ENCODE measurements at regions not wholly inside any gene's neighbourhood (a gene's known extent, or its start where the extent isn't known, plus 50 kb on each side); places are given as distances from the start of the nearest gene placed in this dataset.

- no peaks in the 10 kb centered on the region for H3K9me3 ChIP-seq (ENCODE audit: control insufficient read depth in 1 of 2, low read length in 2 of 2)
- H3K9ac ChIP-seq (ENCODE audit: low read depth in 1 of 2, low read length in 2 of 2) = peak overlapping the region in 1 of 2 donors; percentile 3
- no peak overlapping the region for H3K4me3 ChIP-seq (ENCODE audit: low read depth in 1 of 2, low read length in 2 of 2)
- no peak overlapping the region for H3K27ac ChIP-seq (ENCODE audit: low read depth, low read length)
- peaks cover 14 to 55% of the 10 kb centered on the region in 2 donors for H3K4me1 ChIP-seq (ENCODE audit: control insufficient read depth in 1 of 2, insufficient read depth in 2 of 2, low read length in 2 of 2)
- H3K36me3 ChIP-seq (ENCODE audit: control insufficient read depth in 1 of 2, insufficient read depth in 2 of 2, low read length in 2 of 2) = no peaks in the 10 kb centered on the region
- no peaks in the 10 kb centered on the region for H3K27me3 ChIP-seq (ENCODE audit: control insufficient read depth in 1 of 2, insufficient read depth in 2 of 2, low read length in 2 of 2)
Measured at GRCh38 chr21:38918607-38919346, 113.0 kb downstream of the ETS2 start.

GRCh38 chr21:38917043-38917774, 111.5 kb downstream of the ETS2 start:
- no peak overlapping the region for H3K9ac ChIP-seq (ENCODE audit: low read depth in 1 of 2, low read length in 2 of 2)
- H3K27ac ChIP-seq (ENCODE audit: low read depth, low read length) = no peak overlapping the region
- H3K36me3 ChIP-seq (ENCODE audit: control insufficient read depth in 1 of 2, insufficient read depth in 2 of 2, low read length in 2 of 2) = no peaks in the 10 kb centered on the region
- H3K4me3 ChIP-seq (ENCODE audit: low read depth in 1 of 2, low read length in 2 of 2) = no peak overlapping the region
- H3K27me3 ChIP-seq (ENCODE audit: control insufficient read depth in 1 of 2, insufficient read depth in 2 of 2, low read length in 2 of 2) = no peaks in the 10 kb centered on the region
- H3K4me1 ChIP-seq (ENCODE audit: control insufficient read depth in 1 of 2, insufficient read depth in 2 of 2, low read length in 2 of 2) = peaks cover 26 to 62% of the 10 kb centered on the region in 2 donors
- H3K9me3 ChIP-seq (ENCODE audit: control insufficient read depth in 1 of 2, low read length in 2 of 2) = no peaks in the 10 kb centered on the region

DNA sequence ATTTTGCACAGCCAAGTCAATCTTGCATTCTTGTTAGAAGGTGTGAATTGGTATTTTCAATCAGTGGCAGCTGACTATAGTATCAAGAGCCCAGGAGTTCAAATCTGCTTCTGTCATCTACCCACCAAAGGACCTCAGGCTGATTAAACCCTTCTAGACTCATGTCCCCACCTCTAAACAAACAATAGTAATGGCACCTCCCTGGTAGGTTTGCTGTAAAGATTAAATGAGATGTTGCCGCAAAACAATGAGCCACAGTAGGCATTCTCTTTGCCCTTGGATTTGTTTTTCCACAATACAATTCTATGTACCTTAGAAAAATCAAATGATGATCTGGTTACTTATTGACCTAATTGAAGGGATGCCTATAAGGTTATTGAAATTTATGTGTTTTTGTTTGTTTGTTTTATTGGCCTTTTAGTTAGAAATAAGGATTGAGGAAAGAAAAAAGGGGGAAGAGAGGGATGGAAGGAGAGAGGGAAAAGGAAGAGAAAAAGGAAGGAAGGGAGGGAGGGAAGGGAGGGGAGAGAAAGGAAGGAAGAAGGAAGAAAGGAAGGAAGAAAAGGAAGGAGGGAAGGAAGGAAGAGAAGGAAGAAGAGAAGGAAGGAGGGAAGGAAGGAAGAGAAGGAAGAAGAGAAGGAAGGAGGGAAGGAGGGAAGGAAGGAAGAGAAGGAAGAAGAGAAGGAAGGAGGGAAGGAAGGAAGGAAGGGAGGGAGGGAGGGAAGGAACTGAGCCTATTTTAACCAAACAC, 110.7 kb downstream of the ETS2 start:
- H3K36me3 ChIP-seq (ENCODE audit: control insufficient read depth in 1 of 2, insufficient read depth in 2 of 2, low read length in 2 of 2) = no peaks in the 10 kb centered on the region
- peaks cover 35 to 65% of the 10 kb centered on the region in 2 donors for H3K4me1 ChIP-seq (ENCODE audit: control insufficient read depth in 1 of 2, insufficient read depth in 2 of 2, low read length in 2 of 2)
- no peak overlapping the region for H3K4me3 ChIP-seq (ENCODE audit: low read depth in 1 of 2, low read length in 2 of 2)
- no peak overlapping the region for H3K27ac ChIP-seq (ENCODE audit: low read depth, low read length)
- no peak overlapping the region for H3K9ac ChIP-seq (ENCODE audit: low read depth in 1 of 2, low read length in 2 of 2)
- no peaks in the 10 kb centered on the region for H3K9me3 ChIP-seq (ENCODE audit: control insufficient read depth in 1 of 2, low read length in 2 of 2)
- no peaks in the 10 kb centered on the region for H3K27me3 ChIP-seq (ENCODE audit: control insufficient read depth in 1 of 2, insufficient read depth in 2 of 2, low read length in 2 of 2)

GRCh38 chr21:38915546-38915945, 109.8 kb downstream of the ETS2 start:
- no peaks in the 10 kb centered on the region for H3K9me3 ChIP-seq (ENCODE audit: control insufficient read depth in 1 of 2, low read length in 2 of 2)
- no peaks in the 10 kb centered on the region for H3K27me3 ChIP-seq (ENCODE audit: control insufficient read depth in 1 of 2, insufficient read depth in 2 of 2, low read length in 2 of 2)
- no peak overlapping the region for H3K9ac ChIP-seq (ENCODE audit: low read depth in 1 of 2, low read length in 2 of 2)
- H3K27ac ChIP-seq (ENCODE audit: low read depth, low read length) = peak overlapping the region; percentile 13
- no peaks in the 10 kb centered on the region for H3K36me3 ChIP-seq (ENCODE audit: control insufficient read depth in 1 of 2, insufficient read depth in 2 of 2, low read length in 2 of 2)
- peaks cover 42 to 65% of the 10 kb centered on the region in 2 donors for H3K4me1 ChIP-seq (ENCODE audit: control insufficient read depth in 1 of 2, insufficient read depth in 2 of 2, low read length in 2 of 2)
- no peak overlapping the region for H3K4me3 ChIP-seq (ENCODE audit: low read depth in 1 of 2, low read length in 2 of 2)

- Histone ChIP-seq H3K4me1 (ENCODE audit: control insufficient read depth in 1 of 2, insufficient read depth in 2 of 2, low read length in 2 of 2) (peaks cover 50 to 69% of the 10 kb centered on the region in 2 donors), H3K9me3 (ENCODE audit: control insufficient read depth in 1 of 2, low read length in 2 of 2) (no peaks in the 10 kb centered on the region), H3K36me3 (ENCODE audit: control insufficient read depth in 1 of 2, insufficient read depth in 2 of 2, low read length in 2 of 2) (no peaks in the 10 kb centered on the region), H3K27me3 (ENCODE audit: control insufficient read depth in 1 of 2, insufficient read depth in 2 of 2, low read length in 2 of 2) (no peaks in the 10 kb centered on the region), H3K4me3 (ENCODE audit: low read depth in 1 of 2, low read length in 2 of 2) (peak overlapping the region in 1 of 2 donors; percentile 0), H3K27ac (ENCODE audit: low read depth, low read length) (peak overlapping the region; percentile 90), H3K9ac (ENCODE audit: low read depth in 1 of 2, low read length in 2 of 2) (peak overlapping the region; percentile 67 to 78)
Measured at GRCh38 chr21:38914528-38915293, 109.0 kb downstream of the ETS2 start.

- H3K27ac ChIP-seq (ENCODE audit: low read depth, low read length) = peak overlapping the region; percentile 90
- H3K36me3 ChIP-seq (ENCODE audit: control insufficient read depth in 1 of 2, insufficient read depth in 2 of 2, low read length in 2 of 2) = no peaks in the 10 kb centered on the region
- peak overlapping the region; percentile 67 to 78 for H3K9ac ChIP-seq (ENCODE audit: low read depth in 1 of 2, low read length in 2 of 2)
- H3K27me3 ChIP-seq (ENCODE audit: control insufficient read depth in 1 of 2, insufficient read depth in 2 of 2, low read length in 2 of 2) = no peaks in the 10 kb centered on the region
- peaks cover 46 to 69% of the 10 kb centered on the region in 2 donors for H3K4me1 ChIP-seq (ENCODE audit: control insufficient read depth in 1 of 2, insufficient read depth in 2 of 2, low read length in 2 of 2)
- H3K4me3 ChIP-seq (ENCODE audit: low read depth in 1 of 2, low read length in 2 of 2) = peak overlapping the region in 1 of 2 donors; percentile 0
- no peaks in the 10 kb centered on the region for H3K9me3 ChIP-seq (ENCODE audit: control insufficient read depth in 1 of 2, low read length in 2 of 2)
Measured at GRCh38 chr21:38913893-38914527, 108.3 kb downstream of the ETS2 start.

- peak overlapping the region; percentile 67 to 78 for H3K9ac ChIP-seq (ENCODE audit: low read depth in 1 of 2, low read length in 2 of 2)
- H3K27me3 ChIP-seq (ENCODE audit: control insufficient read depth in 1 of 2, insufficient read depth in 2 of 2, low read length in 2 of 2) = no peaks in the 10 kb centered on the region
- H3K9me3 ChIP-seq (ENCODE audit: control insufficient read depth in 1 of 2, low read length in 2 of 2) = no peaks in the 10 kb centered on the region
- no peaks in the 10 kb centered on the region for H3K36me3 ChIP-seq (ENCODE audit: control insufficient read depth in 1 of 2, insufficient read depth in 2 of 2, low read length in 2 of 2)
- peaks cover 46 to 69% of the 10 kb centered on the region in 2 donors for H3K4me1 ChIP-seq (ENCODE audit: control insufficient read depth in 1 of 2, insufficient read depth in 2 of 2, low read length in 2 of 2)
- H3K27ac ChIP-seq (ENCODE audit: low read depth, low read length) = peak overlapping the region; percentile 90
- H3K4me3 ChIP-seq (ENCODE audit: low read depth in 1 of 2, low read length in 2 of 2) = peak overlapping the region; percentile 24 to 43
Measured at GRCh38 chr21:38913120-38913892, 107.6 kb downstream of the ETS2 start.

GRCh38 chr21:38912789-38913119, 107.0 kb downstream of the ETS2 start:
- Histone ChIP-seq H3K27me3 (ENCODE audit: control insufficient read depth in 1 of 2, insufficient read depth in 2 of 2, low read length in 2 of 2) (no peaks in the 10 kb centered on the region), H3K27ac (ENCODE audit: low read depth, low read length) (peak overlapping the region; percentile 90), H3K4me3 (ENCODE audit: low read depth in 1 of 2, low read length in 2 of 2) (peak overlapping the region; percentile 24 to 43), H3K4me1 (ENCODE audit: control insufficient read depth in 1 of 2, insufficient read depth in 2 of 2, low read length in 2 of 2) (peaks cover 46 to 72% of the 10 kb centered on the region in 2 donors), H3K36me3 (ENCODE audit: control insufficient read depth in 1 of 2, insufficient read depth in 2 of 2, low read length in 2 of 2) (no peaks in the 10 kb centered on the region), H3K9ac (ENCODE audit: low read depth in 1 of 2, low read length in 2 of 2) (peak overlapping the region; percentile 67 to 78), H3K9me3 (ENCODE audit: control insufficient read depth in 1 of 2, low read length in 2 of 2) (no peaks in the 10 kb centered on the region)

DNA sequence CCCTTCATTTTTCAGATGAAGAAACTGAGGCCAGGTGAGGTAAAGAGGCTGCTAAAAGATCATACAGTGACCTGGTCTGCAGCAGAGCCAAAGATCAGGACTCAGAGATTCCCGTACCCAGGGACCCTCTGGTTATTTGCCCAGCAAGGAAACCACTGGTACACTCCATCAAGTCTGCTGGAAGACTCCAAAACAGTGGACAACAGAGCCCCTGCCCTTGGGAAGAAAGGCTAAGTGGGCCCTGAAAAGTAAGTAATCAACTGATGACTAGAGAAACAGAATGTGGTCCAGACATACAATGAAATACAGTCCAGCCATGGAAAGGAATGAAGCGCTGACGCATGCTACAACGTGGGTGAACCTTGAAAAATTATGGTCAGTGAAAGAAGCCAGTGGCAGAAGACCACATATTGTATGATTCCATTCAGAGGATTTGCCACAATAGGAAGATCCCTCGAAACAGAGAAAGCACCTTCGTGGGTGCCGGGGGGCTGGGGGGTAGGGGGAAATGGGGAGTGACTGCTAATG, 106.4 kb downstream of the ETS2 start:
- H3K9me3 ChIP-seq (ENCODE audit: control insufficient read depth in 1 of 2, low read length in 2 of 2) = no peaks in the 10 kb centered on the region
- no peak overlapping the region for H3K4me3 ChIP-seq (ENCODE audit: low read depth in 1 of 2, low read length in 2 of 2)
- H3K27ac ChIP-seq (ENCODE audit: low read depth, low read length) = peak overlapping the region; percentile 90
- H3K9ac ChIP-seq (ENCODE audit: low read depth in 1 of 2, low read length in 2 of 2) = peak overlapping the region; percentile 14 to 24
- no peaks in the 10 kb centered on the region for H3K36me3 ChIP-seq (ENCODE audit: control insufficient read depth in 1 of 2, insufficient read depth in 2 of 2, low read length in 2 of 2)
- no peaks in the 10 kb centered on the region for H3K27me3 ChIP-seq (ENCODE audit: control insufficient read depth in 1 of 2, insufficient read depth in 2 of 2, low read length in 2 of 2)
- H3K4me1 ChIP-seq (ENCODE audit: control insufficient read depth in 1 of 2, insufficient read depth in 2 of 2, low read length in 2 of 2) = peaks cover 46 to 77% of the 10 kb centered on the region in 2 donors
